AG20443 (cell line): ENCODE measurements at regions not wholly inside any gene's neighbourhood (a gene's known extent, or its start where the extent isn't known, plus 50 kb on each side); places are given as distances from the start of the nearest gene placed in this dataset.
A peak's percentile ranks its signal among the peaks of the same experiment; 100 is the strongest.
"Not testable (repeated sequence)": the region's sequence is repeated elsewhere in the genome, so short reads cannot be mapped to it uniquely, and the experiment has no call there.

Experiments
- DNase-seq: peaks from one replicate; pipeline ENCODE4 v3.0.0; 2012; ENCODE audit warnings: low spot score, mixed read lengths

DNA sequence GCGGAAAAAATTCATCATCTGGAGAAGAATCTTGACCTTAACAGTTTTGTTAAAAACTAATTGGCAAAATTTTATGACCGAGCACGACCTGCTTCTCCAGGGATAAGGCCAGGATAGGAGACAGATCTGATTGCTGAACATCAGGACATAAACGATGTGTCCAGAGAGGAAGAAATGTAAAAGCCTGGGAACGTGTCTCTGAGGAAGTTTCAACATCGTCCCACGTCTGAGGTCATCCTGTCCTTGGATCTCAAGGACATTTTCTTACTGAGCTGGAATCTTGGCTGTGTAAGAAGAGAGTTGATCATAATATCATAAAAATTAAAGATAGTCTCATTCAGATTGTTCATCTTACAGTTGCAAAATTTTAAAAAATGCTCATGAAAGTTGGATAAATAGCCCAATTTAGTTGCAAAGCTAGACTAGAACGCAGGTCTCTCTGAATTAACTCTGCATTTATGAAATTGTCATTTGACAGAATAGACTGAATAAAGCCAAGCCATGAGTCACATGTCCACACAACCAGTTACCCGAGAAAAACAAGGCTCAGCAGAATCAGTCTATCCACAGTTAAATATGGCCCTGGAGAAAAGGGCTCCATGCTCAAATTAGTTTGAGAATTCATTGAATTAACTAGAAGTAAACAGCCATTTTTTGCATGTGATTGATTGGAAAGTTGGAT is 120.0 kb upstream of the EGFR start:
- DNase-seq: peak; percentile 43

DNA sequence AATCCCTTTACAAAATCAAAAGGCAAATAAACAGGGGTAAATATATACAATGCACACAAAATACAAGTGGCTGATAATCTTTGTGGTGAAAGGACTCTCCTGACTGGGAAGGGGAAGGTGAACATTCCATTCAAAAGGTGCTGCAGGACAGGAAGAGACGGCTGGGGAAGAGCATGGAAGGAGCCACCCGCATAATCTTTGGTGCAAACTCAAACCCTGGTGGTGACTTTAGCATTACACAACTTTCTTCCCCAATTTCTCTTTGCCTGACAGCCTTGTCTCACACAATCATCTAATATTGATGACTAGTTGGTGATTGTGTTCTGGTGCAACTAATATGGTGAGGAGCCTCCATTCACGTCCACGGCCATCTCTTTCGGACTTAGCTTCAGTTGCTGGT is 117.0 kb upstream of the EGFR start:
- DNase-seq: no peak

DNA sequence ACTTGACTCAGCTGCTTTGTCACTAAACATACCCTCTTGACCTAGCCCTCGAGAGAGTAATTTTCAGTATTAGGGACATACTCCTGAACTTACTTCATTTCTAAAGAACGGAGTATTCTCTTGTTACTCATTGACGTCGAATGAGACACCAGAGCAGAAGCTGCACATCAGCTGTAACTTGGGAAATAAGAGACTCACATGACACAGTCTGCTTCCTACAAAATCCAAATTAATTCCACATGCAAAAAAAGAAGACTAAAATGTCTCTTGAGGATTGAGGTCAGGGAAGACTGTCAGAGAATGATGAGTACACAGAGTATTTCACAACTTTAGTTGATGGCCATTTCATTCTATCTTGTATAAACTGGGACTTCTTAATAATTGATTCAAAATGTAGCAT is 114.7 kb upstream of the EGFR start:
- peak; percentile 83 for DNase-seq

DNA sequence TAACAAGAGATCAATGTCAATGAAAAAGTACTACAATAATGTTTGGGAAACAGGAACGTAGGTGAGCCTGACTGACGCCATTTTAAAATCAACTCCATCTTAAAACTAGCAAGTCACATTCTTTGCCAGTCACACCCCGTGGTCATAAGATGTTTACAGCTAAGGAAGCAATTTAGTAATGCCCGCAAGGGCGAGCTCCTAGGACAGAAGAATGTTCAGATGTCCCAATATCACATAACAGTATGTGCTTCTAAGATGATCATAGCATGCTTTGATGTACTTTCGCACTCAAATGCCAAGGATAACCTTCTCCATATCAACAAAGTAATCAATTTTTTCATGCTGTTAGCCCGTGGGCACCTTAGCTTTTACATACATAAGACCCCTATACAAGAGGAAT is 113.8 kb upstream of the EGFR start:
- no peak for DNase-seq

DNA sequence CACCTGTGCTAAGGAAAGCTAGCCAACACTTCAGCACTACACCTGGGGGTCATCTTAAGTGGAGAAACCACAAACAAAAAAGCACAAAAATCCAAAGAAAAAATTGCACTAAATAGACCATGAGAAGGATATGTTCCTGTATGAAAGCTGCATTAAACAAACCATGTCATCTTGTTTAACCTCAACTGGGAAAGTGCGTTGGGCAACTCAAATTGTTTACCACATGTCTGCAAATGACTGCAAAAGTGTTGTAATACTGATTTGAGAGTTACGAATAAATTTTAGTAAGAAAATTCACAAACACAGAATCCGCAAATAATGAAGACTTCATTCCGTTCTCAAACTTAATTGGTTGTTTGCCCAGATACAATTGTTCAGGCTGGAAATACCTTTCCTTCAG is 111.9 kb upstream of the EGFR start:
- DNase-seq: no peak

DNA sequence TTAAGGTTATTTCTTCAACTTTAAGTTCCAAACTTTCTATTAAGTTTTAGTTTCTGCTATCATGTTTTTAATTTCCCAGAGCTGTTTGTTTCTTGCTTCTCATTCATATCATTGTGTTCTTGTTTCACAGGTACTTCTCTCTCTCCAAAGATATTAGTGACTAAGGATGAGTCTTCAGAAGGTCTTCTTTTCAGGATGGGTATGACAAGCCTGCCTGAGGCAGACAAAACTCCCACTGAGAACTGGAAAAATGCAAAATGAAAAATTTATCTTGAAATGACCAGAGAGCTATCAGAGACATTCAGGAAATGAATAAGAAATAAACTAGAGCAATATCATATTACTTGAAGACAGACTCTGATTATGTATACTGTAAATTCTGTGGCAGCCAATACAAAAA is 110.8 kb upstream of the EGFR start:
- DNase-seq: no peak

DNA sequence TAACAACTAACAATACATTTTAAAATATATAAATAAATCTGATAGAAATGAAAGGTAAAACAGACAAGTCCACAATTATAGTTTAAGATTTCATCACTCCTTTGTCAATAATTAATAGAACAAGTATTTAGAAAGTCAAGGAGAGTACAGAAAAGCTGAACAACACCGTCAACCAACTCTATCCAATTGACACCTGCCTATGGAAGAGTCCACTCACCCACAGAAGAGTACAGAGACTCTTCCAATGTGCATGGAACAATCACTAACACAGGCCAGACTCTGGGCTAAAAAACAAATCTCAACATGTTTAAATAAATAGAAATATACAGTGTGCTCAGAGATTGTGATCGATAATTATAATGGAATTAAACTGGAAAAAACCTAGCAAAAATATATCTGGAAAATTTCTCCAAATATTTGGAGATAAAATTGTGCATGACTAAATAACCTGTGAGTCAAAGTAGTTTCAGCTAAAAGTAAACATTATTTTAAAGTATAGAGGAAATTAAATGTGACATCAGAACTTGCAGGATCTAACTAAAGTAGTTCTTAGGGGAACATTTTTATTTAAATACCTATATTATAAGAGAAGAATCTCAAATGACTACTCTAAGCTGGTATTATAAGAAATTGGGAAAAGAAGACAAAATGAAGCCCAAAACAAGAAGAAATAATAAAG is 109.9 kb upstream of the EGFR start:
- DNase-seq: no peak

DNA sequence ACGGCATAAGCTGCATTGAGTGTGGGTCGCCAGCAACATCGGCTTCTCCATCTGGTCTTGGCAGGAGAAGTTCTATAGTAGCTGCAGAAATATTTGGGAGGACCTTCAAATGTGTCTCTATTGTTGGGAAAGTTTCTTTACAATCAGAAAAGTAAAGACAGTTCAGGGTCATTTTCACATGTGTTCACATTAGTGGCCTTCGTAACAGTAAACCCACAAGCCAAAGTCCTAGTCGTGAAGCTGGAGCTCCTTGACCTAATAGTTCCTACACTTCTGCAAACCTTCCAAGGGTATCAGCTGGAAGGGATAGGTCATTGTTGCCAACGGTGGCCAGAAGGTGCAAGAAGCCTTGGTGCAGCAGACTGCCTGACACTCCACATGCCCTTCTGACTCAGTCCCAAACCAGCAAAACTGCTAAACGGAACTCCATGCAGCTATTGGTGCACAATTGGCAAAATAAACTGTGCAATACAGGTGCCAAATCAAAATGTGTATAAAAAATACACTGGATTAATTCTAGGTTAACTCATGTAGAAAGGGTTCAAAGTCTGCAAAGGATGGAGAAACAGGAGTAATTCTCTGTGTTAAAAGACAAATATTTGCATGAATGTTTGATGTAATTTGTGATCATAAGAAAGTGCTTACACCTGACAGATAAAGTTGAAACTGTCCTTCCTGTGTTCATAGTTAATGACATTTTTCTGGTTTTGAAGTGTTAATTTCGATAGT is 102.8 kb upstream of the EGFR start:
- DNase-seq: no peak

DNA sequence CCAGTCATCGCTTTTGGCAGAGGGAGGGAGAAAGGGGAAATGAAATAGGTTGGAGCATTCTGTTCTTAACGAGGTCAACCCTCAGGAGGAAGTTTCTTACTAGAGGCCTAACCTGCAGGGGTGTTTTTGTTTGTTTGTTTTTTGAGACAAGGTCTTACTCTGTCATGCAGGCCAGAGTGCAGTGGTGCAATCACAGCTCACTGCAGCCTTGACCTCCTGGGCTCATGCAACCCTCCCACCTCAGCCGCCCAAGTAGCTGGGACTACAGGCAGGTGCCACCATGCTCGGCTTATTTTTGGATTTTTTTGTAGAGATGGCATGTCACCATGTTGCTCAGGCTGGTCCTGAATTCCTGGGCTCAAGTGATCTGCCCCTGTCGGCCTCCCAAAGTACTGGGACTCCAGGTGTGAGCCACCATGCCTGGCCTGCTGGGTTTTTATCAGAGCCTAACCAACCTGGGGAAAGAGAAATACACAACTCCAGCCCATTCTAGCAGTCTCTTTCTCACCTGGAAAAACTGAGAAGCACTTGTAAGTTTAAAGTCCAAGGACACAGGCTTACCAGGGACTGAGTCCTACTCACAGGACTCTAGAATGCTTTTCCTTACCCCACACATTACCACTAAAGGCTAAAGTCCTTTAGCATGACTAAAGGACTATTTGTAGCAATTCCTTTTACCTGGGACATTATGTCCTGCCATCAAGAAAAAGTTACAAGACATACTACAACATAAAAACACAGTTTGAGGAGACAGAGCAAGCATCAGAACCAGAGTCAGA is 101.0 kb upstream of the EGFR start:
- DNase-seq: no peak

DNA sequence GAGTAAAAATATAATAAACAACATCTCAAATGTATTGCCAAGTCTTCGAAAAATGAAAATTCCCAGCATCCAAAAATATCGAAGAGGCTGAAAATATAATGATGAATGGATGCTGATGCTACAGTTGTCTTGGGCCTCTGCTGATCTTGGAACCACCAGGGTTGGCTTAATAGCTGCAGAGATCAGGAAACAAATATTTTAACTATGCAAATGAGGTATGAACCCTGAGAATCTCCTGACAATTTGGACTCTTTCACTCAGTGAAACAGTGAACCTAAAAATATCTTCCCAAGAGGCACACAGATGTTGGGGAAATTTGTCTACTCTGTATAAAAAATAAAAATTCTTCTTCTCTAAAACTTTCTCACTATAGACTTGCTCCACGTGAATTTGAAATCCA is 97.7 kb upstream of the EGFR start:
- peak; percentile 30 for DNase-seq

DNA sequence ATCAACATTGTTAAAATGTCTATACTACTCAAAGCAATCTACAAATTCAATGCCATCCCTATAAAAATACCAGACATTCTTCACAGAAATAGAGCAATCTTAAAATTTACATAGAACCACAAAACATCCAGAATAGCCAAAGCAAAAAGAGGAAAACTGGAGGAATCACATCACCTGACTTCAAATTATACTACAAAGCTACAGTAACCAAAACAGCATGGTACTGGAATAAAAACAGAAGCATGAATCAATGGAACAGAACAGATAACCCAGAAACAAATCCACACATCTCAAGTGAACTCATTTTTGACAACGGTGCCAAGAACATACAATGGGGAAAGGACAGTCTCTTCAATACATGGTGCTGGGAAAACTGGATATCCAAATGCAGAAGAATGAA is 87.3 kb upstream of the EGFR start:
- DNase-seq: no peak

DNA sequence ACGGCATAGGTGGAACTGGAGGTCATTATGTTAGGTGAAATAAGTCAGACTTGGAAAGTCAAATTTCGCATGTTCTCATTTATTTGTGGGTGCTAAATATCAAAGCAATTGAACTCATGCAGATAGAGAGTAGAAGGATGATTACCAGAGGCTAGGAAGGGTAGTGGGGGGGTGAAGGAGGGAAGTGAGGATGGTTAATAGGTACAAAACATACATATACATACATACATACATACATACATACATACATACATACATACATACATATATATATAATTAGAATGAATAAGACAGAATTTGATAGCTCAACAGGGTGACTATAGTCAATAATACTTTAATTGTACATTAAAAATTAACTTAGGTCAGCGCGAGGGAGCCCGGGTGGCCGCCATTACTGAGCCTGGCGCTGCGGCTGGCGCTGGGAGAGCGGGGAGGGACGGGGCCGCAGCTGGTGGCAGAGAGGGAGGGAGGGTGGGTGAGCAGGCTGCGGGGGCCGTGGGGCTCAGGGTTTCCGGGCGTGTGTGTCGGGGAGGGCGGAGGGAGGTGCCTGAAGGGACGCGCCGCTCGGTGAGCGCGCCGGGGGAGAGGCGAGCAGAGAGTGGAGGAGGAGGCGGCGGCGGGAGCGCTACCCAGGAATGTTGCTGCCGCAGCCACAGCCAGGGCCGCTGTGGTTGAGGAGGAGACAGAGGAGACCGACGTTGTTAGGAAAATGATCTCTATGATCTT is 85.8 kb upstream of the EGFR start:
- DNase-seq: peak; percentile 89

DNA sequence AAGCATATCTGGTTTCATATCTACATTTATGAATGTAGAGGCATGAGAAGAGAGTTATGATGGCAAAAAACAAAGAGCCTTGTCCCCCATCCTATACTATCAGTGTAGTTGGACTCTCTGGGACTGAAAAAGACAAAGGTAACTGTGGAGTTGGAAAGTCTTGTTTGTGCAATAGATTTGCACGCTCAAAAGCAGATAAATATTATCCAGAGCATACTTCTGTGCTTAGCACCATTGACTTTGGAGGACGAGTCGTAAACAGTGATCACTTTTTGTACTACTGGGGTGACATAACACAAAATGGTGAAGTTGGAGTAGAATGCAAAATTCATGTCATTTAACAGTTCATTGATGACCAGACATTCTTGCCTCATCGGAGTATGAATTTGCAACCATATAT is 85.2 kb upstream of the EGFR start:
- DNase-seq: no peak

DNA sequence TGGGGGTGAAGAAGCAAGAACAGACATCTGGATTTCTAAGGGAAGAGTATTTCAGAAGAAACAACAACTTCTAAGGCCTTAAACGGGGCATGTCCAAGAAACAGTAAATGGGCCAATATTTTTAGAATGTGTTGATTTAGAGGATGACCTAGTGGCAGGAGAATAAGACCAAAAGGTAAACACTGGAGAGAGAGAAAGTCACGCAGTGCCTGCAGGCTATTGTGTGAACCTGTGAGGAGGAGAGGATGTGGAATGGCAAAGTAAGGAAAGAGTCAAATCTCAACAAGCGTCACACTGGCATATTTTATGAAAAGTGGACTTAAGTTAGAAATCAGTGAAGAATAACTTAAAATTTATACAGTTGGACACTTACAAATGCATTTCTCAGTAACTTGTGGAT is 78.1 kb upstream of the EGFR start:
- DNase-seq: no peak

DNA sequence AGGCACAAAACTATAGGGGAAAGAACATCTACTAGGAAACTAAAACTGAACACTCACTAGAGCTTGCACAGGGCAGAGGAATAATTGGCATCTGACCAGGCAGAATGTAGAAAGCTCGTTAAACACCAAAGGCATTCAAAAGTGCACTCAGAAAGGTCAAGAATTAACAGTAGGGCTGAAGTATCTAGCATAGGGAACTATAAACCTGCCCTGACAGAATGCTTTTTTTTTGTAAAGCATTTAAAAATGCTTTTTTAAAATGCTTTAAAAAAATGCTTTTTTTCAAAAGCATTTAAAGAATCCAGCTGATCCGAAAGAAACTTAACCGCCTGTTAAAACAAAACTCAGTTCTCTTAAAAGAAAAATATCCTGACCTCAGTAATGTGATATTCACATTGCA is 74.6 kb upstream of the EGFR start:
- no peak for DNase-seq

DNA sequence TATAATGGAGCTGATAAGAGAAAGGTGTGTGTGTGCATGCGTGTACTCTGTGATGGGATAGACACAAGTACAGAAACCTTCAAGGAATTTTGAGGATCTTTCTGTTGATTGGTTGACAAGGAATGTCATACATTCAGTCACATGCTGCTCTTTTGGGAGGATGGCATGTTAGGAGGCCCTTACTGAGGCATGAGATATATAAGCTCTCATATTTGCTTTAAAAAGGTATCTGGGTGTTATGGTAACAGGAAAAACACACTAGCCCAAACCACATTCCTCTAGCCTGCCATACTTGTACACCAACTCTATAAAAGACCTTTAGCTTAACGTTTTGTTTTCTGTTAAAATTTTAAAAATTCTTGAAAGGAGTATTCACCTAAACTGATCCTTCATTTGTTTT is 72.5 kb upstream of the EGFR start:
- DNase-seq: no peak

DNA sequence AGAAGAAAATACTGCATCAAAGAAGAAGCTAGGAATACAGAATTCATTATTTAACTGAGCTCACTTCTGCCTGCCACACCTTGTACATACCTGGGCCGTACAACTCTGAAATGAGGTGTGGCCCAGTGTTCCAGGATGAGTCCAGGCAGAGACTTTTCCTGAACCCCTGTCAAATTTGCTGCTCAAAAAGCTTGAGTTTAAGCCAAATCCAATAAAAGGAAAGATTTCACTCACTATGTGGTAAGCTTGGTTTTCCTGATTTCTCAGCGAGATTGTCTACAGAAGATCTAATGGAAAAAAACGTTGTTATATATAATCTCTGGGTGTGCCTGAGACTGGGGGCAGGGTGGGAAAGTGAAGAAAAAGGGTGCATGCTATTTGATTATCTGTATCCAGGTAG is 72.1 kb upstream of the EGFR start:
- DNase-seq: no peak

DNA sequence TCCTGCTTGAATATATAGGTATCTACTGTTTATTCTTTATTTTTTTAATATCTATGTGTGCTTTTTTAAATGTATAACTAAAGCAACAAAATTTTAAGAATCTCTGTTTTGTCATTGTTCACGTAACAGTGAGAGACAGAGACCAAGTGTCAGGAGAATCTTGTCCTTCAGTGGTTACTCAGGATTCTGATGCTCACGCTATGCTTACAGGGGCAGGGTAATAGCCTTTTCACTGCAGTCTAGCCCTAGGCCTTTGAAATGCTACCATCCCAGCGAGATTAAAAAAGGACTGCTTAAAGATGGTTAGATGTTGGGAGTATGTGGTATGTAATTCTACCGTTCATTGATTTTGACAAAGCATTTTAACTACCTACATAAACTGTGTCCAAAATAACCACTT is 71.6 kb upstream of the EGFR start:
- DNase-seq: no peak

DNA sequence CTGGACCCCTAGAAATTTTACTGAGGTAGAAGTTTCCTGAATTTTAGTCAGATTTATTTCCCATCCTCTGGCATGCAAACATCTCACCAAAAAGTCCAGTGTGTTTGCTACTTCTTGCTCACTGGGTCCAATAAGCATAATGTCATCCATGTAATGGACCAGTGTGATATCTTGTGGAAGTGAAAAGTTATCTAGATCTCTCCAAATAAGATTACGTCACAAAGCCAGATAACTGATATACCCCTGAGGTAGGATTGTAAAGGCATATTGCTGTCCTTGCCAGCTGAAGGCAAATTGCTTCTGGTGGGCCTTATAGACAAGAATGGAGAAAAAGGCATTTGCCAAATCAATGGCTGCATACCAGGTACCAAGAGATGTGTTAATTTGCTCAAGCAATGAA is 69.3 kb upstream of the EGFR start:
- not testable (repeated sequence) for DNase-seq

DNA sequence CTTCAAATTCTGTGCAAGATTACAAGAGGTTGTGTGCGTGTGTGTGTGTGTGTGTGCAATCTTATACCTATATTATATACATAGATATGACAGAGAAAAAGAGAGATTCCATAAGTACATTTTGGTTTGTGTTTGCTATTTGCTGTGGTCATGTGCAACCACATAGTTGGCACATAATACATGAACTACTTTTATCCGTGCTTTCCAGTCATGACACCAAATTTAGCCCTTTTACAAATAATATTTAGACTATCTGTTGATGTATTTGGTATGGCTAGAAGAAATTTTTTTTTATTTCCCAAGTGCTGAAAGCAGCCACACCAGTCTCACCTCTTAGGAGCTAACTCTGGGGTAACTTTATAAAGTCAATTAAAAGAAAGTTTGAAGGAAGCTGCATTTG is 63.5 kb upstream of the EGFR start:
- DNase-seq: no peak

DNA sequence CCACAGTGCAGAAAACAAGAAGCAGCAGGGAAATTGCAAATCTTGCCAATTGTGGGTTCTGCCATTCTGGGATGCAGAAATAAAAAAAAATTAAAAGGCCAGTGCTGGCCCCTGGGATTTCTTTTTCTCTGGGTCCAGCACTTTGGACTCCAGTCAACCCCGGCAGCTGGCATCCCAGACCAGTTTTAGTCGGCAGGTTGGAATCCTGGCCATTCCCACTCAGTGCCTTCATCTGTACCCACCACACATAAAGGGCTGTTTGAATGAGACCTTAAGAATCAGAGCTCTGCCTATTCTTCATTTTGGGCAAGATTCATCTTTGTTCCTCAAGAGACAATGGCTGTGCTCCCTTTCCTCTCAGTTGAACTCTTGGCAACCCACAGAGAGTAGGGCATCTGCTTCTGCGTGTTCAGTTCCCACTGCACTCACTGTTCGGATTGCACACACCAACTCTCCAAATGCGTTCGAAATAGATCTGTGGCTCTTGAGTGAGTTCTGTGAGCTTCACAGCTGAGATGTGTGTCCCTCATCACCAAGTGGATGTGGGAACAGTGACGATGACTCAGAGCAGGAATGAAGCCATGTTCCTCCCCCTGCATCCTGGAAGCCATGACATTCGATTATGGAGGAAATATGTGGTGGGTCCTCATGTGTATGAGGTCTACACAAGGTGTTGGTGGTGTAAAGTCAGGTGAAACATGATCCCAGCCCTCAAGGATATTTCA is 63.0 kb upstream of the EGFR start:
- no peak for DNase-seq
